ENCODE measurements at regions not wholly inside any gene's neighbourhood (a gene's known extent, or its start where the extent isn't known, plus 50 kb on each side); places are given as distances from the start of the nearest gene placed in this dataset.

GRCh38 chr3:135907422-135908165, 57.9 kb upstream of the PPP2R3A start:
- TF ChIP-seq CTCF (IDR thresholded peaks at IDR 0.05) (no peak), EP300 (IDR thresholded peaks at IDR 0.05) (no peak)
